NCI-H345 (cell line): ENCODE measurements at regions not wholly inside any gene's neighbourhood (a gene's known extent, or its start where the extent isn't known, plus 50 kb on each side); places are given as distances from the start of the nearest gene placed in this dataset.

ENCODE experiments used
- DNase-seq: peaks from one replicate; lab custom pipeline; 2025; lab: John Stamatoyannopoulos, UW

DNA sequence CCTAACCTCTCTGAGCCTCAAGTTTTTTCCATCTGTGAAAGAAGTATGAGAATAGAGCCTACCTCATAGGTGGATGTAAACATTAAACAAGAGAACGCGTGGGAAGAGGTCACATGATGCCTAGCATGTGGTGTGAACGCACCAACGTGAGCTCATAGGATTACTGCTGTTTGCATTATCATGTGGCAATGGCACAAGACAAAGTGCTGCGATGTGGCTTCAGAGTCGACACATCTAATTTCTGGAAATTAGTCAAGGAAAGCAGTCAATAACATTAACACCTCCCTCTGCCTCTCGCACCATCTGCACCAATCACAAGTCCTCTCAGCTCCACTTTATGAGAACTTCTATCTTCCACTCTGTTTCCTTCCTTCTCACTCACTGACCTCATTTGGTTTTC lies 489.7 kb downstream of the COG6 start:
- DNase-seq: no peak

DNA sequence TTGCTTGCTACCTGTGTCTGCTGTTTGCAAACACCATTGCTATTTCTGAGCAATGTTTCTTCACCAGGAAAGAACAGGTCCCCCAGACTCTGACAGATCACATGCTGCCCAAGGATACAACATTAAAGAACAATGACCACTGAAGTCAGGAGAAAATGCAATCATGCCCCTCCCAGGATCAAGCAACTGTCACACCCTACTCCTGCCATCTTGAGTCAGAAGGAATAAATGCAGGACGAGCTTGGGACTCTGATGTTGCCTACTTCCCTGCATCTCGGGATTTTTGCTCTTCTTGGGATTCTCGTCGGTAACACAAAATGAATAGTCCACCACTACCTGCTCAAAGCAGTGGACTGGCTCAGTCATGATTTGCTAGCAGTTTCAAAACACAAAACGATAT lies 490.6 kb downstream of the COG6 start:
- no peak for DNase-seq

DNA sequence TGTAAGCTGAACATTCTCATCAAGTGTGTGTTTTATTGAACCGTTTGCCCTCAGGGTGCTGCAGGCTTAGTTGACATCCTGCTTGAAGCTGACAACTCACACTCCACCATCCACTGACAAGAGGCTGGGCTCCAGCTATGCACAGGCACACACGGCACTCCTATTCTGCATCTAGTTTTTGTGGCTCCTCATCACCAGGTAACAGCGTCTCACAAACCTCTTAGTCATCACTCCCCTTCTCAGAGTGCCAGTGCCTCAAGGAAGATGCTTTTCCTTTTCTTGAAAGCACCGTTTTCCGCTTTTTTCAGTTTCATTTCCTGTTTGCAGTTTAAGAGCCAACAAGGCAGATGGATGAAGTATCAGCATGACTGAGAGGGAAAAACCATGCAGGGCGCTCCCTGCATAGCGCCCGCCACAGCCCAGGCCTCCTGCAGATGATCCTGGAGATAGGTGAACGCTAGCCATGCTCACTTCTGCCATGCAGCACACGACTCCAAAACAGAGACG lies 491.2 kb downstream of the COG6 start:
- no peak for DNase-seq

DNA sequence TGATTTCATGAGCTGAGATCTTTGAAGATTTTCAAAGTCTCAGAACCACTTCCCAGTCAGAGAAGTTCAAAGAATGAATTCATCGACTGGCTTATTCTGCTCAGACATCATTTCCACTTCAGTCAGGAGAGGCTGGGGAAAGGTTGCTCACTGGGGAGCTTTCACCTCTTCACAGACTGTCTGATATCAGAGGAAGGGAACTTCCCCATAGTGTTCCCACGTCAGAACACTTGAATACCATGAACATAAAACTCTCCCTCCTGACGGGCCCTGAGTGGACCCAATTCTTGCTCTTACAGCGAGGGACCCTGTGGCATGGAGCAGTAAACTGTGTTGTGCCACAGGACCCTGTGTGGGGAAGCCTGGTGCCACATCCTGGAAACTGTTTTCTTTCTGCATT lies 492.6 kb downstream of the COG6 start:
- DNase-seq: no peak

DNA sequence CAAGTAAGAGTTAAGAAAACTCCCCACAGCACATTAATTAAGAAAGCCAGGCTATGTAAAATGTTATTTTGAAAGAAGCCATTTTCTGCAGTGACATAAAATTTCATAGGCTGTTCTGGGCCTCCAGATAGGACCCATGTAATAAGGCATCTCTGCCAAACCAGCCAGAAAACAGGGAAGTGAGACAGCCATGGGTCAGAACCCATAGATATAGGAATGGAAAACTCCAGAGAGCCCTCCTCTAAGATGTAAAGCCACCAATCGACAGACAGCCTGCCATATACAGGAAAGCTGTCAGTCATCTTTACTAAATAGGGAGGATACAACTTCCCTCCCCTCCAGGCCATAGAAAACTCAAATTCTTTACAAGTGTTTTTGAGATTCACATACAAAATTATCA lies 493.3 kb downstream of the COG6 start:
- no peak for DNase-seq

DNA sequence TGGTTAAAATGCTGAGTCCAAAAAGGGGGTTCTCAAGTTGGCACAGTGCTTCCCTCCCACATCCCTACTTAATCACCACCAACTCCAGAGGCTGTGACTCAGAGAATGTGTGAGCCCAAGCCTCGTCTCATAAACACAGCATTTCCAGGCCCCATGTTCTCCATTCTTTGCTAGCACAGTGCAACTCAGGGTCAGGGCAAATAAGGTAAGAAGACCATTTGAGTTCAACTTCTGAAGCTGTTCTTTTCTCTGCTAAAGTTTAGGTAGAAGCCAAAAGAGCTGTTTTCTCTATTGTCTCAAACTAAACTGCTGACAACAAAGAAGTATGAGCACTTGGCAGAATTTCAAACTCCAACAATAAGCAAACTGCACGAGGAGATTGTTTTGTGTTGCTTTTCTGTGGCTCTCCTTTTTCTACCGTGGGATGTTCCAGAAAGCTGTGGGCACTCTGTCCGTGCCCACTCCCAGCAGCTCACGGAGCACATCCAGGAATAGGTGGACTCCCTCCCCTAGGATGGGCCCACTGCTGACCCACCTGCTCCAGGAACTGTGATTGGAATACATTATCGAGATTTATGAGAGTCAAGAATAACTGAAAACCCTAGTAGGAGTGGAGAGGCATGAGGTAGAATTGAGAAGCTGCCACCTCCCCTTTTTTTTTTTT lies 494.3 kb downstream of the COG6 start:
- no peak for DNase-seq

DNA sequence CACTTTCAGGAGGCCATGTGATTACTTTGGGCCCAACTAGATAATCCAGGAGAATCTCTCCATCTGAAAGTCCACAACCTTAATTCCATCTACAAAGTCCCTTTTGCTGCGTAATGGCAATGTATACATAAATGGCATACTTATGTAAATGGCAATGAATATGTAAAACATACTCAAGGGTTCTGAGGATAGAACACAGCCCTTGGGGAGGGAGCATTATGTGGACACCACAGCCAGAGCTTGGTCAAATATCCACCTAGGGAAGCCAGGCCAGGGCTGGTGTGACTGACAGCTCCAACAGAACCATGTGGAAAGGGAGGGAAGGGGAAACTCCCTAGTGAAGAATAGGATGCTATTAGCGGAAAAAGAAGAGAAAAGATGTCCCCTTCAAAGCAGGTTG lies 496.2 kb downstream of the COG6 start:
- DNase-seq: no peak

DNA sequence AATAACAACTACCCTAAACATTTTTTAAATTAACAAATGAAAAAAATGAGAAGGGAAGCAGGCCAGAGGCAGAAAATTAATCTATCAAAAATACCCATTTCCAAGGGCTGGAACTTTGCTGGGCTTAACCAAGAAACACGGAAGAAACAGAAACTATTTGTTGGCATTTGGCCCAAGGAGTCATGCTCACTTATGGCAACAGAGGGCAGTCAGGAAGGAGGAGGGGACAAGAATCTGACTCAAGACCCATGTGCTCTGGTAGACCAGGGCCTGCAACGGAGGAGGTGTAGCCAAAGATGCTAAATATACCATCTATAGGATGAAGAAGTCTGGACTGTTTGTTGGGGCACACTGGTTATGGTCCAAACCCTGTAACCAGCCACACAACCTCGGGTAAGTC lies 496.7 kb downstream of the COG6 start:
- DNase-seq: no peak

DNA sequence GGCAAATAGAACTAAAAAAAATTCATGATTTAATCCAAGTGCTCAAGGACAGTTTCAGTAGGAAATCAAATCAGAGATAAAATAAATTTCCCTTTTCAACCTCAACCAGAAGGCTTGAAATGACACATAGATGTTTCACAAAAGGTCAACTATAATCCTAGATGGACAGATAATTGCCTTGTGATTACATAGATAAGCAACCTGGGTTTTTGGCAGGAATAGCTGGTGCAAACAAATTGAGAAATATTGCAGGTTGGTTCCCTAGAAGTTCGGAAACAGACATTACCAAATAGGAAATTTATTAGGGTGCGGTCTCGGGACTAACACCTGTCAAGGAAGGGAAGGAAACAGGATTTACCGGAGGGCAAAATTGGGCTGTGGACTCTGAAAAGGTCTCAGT lies 497.5 kb downstream of the COG6 start:
- DNase-seq: no peak

DNA sequence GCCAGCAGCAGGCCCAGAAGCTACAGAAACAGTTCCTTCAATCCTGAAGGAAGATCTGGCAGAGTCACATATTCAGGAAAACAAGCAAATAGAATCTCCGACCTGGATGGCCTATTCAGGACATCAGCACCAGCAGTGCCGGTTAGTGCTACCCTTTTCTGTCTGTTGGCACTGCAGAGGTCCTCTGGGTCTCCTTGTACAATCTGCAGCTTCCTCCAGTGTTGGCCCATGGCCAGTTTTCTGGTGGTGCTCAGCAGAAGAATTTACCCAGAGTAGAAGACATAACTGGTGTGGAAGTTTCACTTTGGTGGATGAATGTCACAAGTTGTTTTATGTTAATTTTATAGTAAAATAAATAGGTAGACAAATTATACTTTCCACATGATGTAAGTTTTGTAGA lies 498.1 kb downstream of the COG6 start:
- DNase-seq: no peak

DNA sequence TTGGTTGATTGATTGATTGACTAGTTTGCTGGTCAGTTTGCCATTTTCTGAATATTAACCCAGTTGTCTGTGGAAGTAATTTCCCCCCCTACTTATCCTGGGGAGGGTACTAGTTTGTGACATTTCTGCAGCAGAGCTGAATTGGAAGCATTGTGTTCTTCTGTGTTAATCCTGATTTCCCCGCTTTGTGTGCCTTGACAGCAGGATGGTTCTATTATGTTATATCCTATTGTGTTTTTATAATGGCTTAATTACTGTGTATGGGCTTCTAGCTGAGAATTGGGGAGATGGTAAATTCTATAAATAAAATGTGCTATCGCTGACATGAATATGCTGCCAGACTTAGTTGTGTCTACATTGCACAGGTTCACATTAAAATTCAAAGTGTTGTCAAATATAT lies 499.7 kb downstream of the COG6 start:
- no peak for DNase-seq

DNA sequence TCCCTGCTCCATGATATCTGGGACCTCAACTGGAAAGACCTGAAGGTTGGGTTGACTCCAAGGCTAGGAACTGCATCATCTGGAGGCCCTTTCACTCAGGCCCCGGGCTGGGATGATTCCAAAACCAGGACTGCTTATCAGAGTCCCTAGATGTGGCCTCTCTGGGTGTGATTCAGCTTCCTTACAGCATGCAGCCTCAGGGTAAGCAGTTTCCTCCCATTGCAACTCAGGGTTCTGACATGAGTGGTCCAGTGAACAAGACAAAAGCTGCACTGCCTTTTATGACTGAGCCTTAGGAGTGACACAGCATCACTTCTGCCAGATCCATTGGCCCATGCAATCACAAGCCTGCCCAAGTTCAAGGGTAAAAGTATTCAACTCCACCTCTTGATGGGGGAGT lies 502.8 kb downstream of the COG6 start:
- no peak for DNase-seq

DNA sequence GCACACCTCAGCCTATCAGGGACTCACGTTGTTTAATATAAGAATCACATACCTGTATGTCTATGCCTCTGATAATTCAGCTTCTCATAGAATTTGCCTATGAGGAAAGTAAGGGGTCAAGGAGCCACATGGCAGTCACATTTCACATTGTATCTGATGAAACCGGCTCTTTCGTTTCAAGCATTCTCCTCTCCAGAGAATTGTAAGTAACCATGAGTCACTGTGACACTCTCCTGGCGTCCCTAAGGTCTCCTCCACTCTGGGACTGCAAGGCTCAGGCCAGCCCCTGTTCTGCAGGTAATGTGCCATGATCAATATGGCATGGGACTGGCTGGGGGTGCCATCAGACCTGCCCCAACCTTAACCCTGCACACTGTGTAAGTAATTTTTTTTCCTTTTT lies 503.3 kb downstream of the COG6 start:
- no peak for DNase-seq

DNA sequence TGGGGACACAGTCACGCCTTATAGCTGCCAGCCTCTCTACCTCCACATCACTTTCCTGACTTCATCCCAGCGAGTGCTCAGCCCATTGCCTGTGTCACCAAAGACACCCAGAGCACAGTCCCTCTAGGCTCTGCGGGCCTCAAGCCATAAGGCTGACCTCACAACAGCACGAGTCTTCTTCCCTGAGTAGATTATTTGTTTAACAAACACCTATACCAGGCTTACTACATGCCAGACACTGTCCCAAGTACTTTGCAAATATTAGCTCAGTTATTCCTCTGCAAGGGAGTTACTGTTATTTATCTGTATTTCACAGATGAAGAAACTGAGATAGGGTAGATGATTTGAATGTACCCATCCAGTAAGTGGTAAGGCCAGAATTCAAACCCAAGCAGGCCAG lies 504.3 kb downstream of the COG6 start:
- DNase-seq: no peak

DNA sequence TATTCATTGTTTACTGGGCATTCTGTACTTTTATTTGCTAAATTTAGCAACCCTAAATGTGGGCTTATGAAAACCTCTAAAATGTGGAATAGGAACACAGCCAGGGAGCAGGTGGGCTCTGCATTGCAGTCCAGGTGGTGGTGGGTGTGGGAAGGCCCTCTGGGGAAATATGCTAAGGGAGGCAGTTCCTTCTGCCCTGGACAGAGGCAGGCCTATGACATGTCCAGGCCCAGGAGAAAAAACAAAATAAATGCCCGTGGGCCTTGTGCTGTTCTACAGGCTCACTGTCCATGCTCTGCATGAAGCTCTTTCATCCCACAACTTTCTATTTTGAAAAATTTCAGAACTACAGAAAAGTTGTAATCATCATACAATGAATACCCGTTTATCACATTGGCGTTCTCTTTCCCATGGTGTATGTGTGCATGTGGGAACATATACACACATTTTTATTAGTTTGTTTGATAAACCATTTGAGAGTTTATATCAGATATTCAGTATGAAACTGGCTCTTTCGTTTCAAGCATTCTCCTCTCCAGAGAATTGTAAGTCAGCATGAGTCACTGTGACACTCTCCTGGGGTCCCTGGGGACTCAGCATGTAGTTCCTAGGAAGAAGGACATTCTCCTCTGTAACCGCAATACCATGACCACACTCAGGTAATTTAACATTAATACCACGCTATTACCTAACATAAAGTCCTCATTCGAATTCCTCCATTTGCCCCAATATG lies 505.3 kb downstream of the COG6 start:
- DNase-seq: no peak

DNA sequence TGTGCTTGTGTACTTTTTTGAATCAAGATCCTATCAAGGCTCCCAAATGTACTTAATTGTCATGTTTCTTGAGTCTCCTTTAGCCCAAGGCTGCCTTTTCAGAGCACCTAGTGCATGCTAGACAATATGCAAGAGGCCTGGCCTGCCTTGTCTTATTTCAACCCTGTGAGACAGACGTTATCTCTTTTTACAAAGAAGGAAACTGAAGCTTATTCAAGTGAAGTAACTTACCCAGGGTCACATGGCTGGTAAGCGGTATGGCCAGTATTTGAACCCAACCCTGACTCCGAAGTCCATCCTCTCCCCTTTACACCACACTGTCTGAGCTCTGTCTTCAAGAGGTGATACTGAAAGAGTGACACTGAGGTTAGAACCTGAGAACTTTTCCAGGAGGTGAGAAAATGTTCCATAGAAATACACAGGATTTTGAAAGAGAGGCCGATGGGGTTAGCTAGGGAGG lies 505.1 kb downstream of the FOXO1 start:
- no peak for DNase-seq

DNA sequence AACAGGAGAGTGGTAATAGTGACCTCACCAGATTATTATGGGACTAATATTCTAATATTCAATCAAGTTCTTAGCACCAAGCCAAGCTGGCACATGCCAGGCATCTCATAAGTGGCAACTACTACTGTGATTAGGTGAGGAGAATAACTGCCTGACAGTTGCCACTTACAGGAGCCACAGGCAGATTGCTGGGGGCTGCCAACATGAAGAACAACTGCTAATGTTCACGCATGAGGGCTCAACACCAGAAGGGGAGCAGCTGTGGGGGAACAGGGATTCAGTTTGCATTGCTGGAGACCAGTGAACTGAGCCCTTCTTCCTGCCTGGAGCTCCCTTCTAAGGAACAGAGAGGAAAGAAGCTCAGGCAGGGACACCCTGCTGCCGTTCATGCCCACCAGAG lies 504.5 kb downstream of the FOXO1 start:
- DNase-seq: no peak

DNA sequence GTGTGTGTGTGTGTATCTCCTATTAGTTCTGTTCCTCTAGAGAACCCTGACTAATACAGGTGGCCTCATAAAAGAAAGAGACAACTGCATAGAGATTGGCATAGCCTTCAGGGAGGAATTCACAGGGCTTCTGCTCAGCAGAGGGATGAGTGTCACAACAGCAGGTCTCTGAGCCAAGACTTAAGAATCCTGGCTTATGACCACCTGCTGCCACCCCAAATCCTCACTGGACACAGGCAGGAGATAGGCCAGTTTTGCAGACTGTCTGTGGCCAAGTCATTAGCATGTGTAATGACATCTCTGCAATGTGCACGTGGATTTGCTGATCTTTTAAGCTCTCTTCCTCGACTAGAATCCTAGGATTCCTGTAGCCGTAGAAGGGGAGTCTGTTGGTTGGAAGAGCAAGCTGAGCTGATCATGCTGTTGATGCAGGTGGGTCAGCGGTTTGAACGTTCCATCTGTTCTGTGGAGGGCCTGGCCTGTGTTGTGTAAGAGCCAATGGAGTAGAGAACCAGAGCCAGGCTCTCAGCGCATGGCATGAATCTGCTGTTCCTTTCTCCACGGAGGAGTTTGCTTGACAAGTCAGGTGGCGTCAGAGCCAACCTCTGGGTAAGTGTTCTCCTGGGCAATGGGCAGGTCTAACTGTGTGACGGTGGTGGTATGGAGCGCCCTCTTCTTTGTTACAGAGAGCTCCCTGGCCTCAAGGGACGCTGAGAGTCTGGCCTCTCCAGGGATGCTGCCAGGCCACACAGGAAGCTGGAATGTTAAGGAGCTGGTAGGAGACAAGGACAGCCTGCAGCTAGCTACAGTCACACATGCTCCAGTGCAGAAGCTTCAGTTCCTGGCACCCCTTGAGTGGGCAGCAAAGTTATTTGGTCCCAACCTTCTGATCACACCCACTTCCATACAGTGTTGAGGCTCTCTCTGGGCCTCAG lies 503.1 kb downstream of the FOXO1 start:
- no peak for DNase-seq

DNA sequence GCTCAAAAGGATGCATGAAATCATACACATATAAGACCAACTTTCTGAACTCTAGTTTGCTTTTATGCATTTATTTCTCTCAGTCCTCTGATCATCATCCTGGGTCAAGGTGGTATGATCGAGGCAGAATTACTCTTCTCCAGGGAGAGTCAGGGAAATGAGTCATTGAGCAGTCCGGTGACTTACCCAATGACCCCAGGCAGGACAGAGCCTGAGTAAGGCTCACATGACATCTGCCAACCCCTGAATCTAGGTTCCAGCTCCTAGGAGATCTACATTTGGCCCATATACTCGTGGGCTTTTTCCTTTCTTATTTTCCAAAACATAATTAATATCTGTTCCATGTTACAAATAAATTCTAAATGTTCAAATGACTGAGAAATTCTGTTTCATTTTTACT lies 502.3 kb downstream of the FOXO1 start:
- no peak for DNase-seq

DNA sequence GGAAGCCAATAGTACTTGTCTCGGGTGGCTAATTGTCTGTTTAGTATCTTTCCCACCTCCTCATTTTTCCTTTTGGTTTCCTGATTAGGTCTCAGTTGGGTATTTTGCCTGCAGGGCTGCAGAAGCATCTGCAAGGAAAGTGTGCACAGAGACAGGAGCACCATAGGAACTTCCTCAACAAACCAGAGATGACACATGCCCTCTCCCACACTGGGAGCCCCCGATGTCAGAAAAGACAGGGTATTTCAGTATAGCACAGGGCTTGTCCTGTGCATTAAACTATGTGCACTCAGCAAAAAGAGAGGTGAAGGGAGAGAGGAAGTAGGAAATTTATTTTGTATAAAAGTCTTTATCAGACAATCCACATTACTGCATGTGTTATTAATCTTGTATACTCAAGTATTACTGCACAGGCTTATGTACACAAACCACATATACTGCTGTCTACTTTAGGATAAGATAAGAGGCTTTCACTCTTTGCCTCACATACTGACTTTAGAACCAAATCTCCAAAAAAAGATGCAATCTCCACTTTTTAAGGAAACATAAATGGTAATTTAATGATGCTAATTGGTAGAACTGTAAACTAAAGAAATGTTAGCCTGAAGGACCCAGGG lies 501.0 kb downstream of the FOXO1 start:
- no peak for DNase-seq

DNA sequence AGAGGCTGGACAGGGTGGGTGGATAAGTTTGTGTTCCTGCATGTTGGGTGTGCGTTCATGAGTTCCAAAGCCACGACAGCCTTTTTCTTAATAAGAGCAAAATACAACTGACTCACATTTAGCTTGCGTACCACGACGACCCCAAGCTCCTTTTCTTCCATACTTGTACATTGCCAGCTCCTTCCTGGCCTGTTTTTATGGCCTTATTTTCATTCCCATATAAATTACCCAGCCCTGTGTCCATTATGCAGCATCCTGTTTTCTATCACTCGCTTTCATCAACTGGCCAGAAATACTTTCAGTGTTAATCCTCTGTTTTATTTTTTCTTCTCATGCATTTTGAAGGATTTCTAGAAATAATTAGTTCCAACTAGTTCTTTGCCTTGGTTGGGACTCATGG lies 499.1 kb downstream of the FOXO1 start:
- no peak for DNase-seq
